ENCODE measurements at regions not wholly inside any gene's neighbourhood (a gene's known extent, or its start where the extent isn't known, plus 50 kb on each side); places are given as distances from the start of the nearest gene placed in this dataset.

DNA sequence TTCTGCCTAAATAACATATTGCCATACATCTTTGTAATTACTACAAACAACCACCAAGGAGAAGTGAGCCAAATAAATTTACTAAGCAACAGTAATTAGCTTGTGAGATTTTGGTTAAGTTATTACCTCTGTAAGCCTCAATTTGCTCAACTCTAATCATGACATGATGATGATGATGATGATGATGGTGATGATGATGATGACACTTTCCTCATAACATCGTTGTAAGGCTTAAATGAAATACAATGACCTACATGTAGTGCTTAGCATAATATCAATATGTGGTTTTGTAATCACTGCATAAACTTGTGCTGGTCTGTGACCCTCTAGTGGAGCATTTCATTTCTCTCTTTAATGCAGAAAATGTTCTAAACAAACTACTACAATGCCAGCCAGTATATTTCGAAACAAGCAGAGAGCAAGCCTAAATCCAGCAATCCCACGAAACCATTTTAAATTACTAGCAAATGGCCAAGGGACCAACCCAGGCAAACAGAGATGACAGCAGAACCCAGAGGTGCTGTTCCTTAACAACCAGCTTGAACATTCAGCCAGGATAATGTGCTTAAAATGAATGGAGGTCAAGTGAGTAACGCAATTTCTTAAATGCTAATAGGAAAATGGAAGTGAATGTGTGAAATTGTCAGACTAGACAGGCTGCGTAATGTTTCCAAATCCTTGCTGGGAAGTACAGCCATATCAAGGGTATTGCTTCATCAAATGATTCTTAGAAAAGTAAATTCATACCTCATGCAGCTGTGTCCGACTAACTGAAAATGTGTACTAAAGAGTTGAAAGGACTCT lies 281.9 kb upstream of the PUM3 start:
- Mint-ChIP-seq H3K4me1 (peaks cover 4% of the 10 kb centered on the region), H3K4me3 (no peak overlapping the region), H3K9me3 (no peaks in the 10 kb centered on the region), H3K27ac (no peak overlapping the region), H3K27me3 (ENCODE audit: insufficient read depth, low read depth) (no peaks in the 10 kb centered on the region), H3K36me3 (no peaks in the 10 kb centered on the region)
- no peak overlapping the region for H3K4me3 ChIP-seq
- no peak overlapping the region for H3K9ac ChIP-seq
- H3K36me3 ChIP-seq: no peaks in the 10 kb centered on the region
- no peak for DNase-seq (ENCODE audit: low spot score)
- H3K4me1 ChIP-seq: peaks cover 18% of the 10 kb centered on the region
- H3K4me2 ChIP-seq: no peak overlapping the region
- no peaks in the 10 kb centered on the region for H3F3A ChIP-seq (ENCODE audit: low read depth)
- no peak overlapping the region for H3K27ac ChIP-seq
- H4K20me1 ChIP-seq (ENCODE audit: low read depth): no peaks in the 10 kb centered on the region
- H3K27me3 ChIP-seq: no peaks in the 10 kb centered on the region
- TF ChIP-seq, protein P1, sequence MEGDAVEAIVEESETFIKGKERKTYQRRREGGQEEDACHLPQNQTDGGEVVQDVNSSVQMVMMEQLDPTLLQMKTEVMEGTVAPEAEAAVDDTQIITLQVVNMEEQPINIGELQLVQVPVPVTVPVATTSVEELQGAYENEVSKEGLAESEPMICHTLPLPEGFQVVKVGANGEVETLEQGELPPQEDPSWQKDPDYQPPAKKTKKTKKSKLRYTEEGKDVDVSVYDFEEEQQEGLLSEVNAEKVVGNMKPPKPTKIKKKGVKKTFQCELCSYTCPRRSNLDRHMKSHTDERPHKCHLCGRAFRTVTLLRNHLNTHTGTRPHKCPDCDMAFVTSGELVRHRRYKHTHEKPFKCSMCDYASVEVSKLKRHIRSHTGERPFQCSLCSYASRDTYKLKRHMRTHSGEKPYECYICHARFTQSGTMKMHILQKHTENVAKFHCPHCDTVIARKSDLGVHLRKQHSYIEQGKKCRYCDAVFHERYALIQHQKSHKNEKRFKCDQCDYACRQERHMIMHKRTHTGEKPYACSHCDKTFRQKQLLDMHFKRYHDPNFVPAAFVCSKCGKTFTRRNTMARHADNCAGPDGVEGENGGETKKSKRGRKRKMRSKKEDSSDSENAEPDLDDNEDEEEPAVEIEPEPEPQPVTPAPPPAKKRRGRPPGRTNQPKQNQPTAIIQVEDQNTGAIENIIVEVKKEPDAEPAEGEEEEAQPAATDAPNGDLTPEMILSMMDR (IDR thresholded peaks at IDR 0.05): no peak
- TF ChIP-seq EZH2phosphoT487 (IDR thresholded peaks at IDR 0.05) (no peak), EZH2 (IDR thresholded peaks at IDR 0.05) (no peak)
- no peaks in the 10 kb centered on the region for H3K79me2 ChIP-seq (ENCODE audit: low read depth)
- no peak overlapping the region for H2AFZ ChIP-seq (replicated peaks)
- no peaks in the 10 kb centered on the region for H3K9me3 ChIP-seq (ENCODE audit: low read depth)

DNA sequence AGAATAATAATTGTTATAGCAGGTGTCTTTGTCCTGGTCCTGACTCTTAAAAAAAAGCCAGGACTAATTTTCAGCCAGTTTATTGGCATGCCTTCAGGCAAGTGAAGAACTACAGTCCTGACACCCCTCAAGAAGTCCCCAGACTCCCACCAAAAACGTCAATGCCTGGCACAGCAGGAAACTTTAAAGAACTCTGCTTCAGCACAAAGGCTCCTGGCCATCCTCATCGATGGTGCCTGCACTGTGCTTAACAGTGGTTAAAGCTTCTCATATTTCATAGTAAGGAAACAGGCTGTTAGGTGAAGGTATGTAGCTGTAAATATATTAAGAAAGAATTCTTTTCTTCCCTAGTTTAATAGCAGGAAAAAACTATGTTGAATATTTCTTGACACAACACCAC lies 280.1 kb upstream of the PUM3 start:
- Histone ChIP-seq H3F3A (ENCODE audit: low read depth) (no peaks in the 10 kb centered on the region), H3K9me3 (ENCODE audit: low read depth) (no peaks in the 10 kb centered on the region), H4K20me1 (ENCODE audit: low read depth) (no peaks in the 10 kb centered on the region), H3K9ac (no peak overlapping the region), H3K27ac (no peak overlapping the region), H2AFZ (replicated peaks) (no peak overlapping the region), H3K27me3 (no peaks in the 10 kb centered on the region), H3K36me3 (no peaks in the 10 kb centered on the region), H3K4me1 (peaks cover 18% of the 10 kb centered on the region), H3K4me3 (no peak overlapping the region), H3K79me2 (ENCODE audit: low read depth) (no peaks in the 10 kb centered on the region), H3K4me2 (no peak overlapping the region)
- Mint-ChIP-seq H3K36me3 (no peaks in the 10 kb centered on the region), H3K4me1 (peaks cover 4% of the 10 kb centered on the region), H3K4me3 (no peak overlapping the region), H3K27me3 (ENCODE audit: insufficient read depth, low read depth) (no peaks in the 10 kb centered on the region), H3K9me3 (no peaks in the 10 kb centered on the region), H3K27ac (no peak overlapping the region)
- DNase-seq (ENCODE audit: low spot score): peak; percentile 59
- TF ChIP-seq EZH2phosphoT487 (IDR thresholded peaks at IDR 0.05) (no peak), EZH2 (IDR thresholded peaks at IDR 0.05) (no peak)

DNA sequence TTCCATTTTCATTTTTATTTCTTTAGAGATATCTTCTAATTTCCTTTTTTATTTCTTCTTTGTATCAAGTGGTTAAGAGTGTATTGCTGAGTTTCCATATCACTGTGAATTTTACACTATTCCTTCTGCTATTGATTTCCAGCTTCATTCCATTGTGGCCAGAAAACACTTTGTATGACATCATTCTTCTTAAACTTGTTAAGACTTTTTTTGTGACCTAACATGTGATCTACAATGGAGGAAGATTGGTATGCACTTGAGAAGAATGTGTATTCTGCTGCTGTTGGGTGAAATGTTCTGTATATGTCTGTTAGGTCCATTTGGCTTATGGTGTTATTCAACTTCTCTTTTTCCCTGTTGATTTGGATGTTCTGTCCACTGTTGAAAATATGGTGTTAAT lies 274.2 kb upstream of the PUM3 start:
- Histone ChIP-seq H3K9me3 (ENCODE audit: low read depth) (no peaks in the 10 kb centered on the region), H3K4me2 (no peak overlapping the region), H3F3A (ENCODE audit: low read depth) (no peaks in the 10 kb centered on the region), H4K20me1 (ENCODE audit: low read depth) (no peaks in the 10 kb centered on the region), H3K27ac (no peak overlapping the region), H3K4me3 (no peak overlapping the region), H2AFZ (replicated peaks) (no peak overlapping the region), H3K36me3 (no peaks in the 10 kb centered on the region), H3K79me2 (ENCODE audit: low read depth) (no peaks in the 10 kb centered on the region), H3K9ac (no peak overlapping the region), H3K4me1 (no peaks in the 10 kb centered on the region), H3K27me3 (no peaks in the 10 kb centered on the region)
- Mint-ChIP-seq H3K9me3 (peaks cover 12% of the 10 kb centered on the region), H3K36me3 (peaks cover 2% of the 10 kb centered on the region), H3K4me1 (no peaks in the 10 kb centered on the region), H3K27me3 (ENCODE audit: insufficient read depth, low read depth) (peaks cover 2% of the 10 kb centered on the region), H3K4me3 (no peak overlapping the region), H3K27ac (no peak overlapping the region)
- TF ChIP-seq, protein P1 (IDR thresholded peaks at IDR 0.05): no peak
- no peak for TF ChIP-seq EZH2 (IDR thresholded peaks at IDR 0.05)
- TF ChIP-seq EZH2phosphoT487 (IDR thresholded peaks at IDR 0.05): no peak
- DNase-seq (ENCODE audit: low spot score): no peak

- TF ChIP-seq EZH2phosphoT487 (IDR thresholded peaks at IDR 0.05): no peak
- TF ChIP-seq EZH2 (IDR thresholded peaks at IDR 0.05): no peak
- TF ChIP-seq, protein P1 (IDR thresholded peaks at IDR 0.05): no peak
- Histone ChIP-seq H3F3A (ENCODE audit: low read depth) (no peaks in the 10 kb centered on the region), H3K27me3 (no peaks in the 10 kb centered on the region), H2AFZ (replicated peaks) (no peak overlapping the region), H4K20me1 (ENCODE audit: low read depth) (no peaks in the 10 kb centered on the region), H3K4me3 (no peak overlapping the region), H3K9ac (no peak overlapping the region), H3K36me3 (no peaks in the 10 kb centered on the region), H3K4me2 (no peak overlapping the region), H3K79me2 (ENCODE audit: low read depth) (no peaks in the 10 kb centered on the region), H3K9me3 (ENCODE audit: low read depth) (no peaks in the 10 kb centered on the region), H3K27ac (no peak overlapping the region), H3K4me1 (no peaks in the 10 kb centered on the region)
- Mint-ChIP-seq H3K4me1 (no peaks in the 10 kb centered on the region), H3K4me3 (no peak overlapping the region), H3K9me3 (no peaks in the 10 kb centered on the region), H3K27ac (no peak overlapping the region), H3K36me3 (no peaks in the 10 kb centered on the region), H3K27me3 (ENCODE audit: insufficient read depth, low read depth) (no peaks in the 10 kb centered on the region)
- DNase-seq (ENCODE audit: low spot score): no peak
Observed at GRCh38 chr9:3099646-3100045, 255.8 kb upstream of the PUM3 start.
